Memory B cell (primary cell): ENCODE measurements at regions not wholly inside any gene's neighbourhood (a gene's known extent, or its start where the extent isn't known, plus 50 kb on each side); places are given as distances from the start of the nearest gene placed in this dataset.

Experiments
- ATAC-seq: fragments of 150-1000 bp; cut with Tn5 transposase; 2 replicates; pipeline ENCODE4 v1.10.0; 2021; ENCODE audit warnings: low read depth, mild to moderate bottlenecking, moderate library complexity
- DNase-seq, 2 donors: peaks; one replicate each; pipeline ENCODE4 v3.0.0; 2022; ENCODE audit warnings: low spot score in 2 of 2
- H3K27ac Mint-ChIP-seq: one replicate; pipeline ENCODE4 v1.8.0; 2022; ENCODE audit warnings: mild to moderate bottlenecking, moderate library complexity, mixed read lengths
- H3K27me3 Mint-ChIP-seq: one replicate; pipeline ENCODE4 v1.8.0; 2022; ENCODE audit warnings: mixed read lengths
- H3K36me3 Mint-ChIP-seq: one replicate; pipeline ENCODE4 v1.8.0; 2022; ENCODE audit warnings: mild to moderate bottlenecking, mixed read lengths
- H3K4me1 Mint-ChIP-seq: one replicate; pipeline ENCODE4 v1.8.0; 2022; ENCODE audit warnings: mixed read lengths
- H3K4me3 Mint-ChIP-seq: one replicate; pipeline ENCODE4 v1.8.0; 2022; ENCODE audit warnings: mild to moderate bottlenecking, moderate library complexity, mixed read lengths
- H3K9me3 Mint-ChIP-seq: one replicate; pipeline ENCODE4 v1.8.0; 2022; ENCODE audit warnings: mixed read lengths

DNA sequence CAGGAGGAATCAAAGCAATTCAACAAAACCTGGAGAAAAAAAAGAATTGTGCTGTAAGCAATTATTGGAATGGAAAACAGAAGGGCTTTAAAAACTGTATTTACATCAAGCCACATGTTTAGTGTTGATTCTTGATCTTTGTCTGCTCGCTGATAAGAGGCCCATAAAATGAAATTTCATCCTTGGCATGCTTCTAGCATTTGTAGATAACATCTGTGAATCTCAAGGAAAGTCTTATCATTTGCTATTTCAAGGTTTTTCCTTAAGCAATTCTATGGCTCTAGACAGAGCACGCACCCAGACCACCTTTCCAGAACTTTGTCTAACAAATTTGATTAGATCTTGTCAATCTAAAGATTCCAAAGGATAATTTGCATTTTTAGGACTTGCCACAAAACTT lies 181.0 kb upstream of the FGGY start:
- H3K27me3 Mint-ChIP-seq = no peaks in the 10 kb centered on the region
- DNase-seq = no peak

DNA sequence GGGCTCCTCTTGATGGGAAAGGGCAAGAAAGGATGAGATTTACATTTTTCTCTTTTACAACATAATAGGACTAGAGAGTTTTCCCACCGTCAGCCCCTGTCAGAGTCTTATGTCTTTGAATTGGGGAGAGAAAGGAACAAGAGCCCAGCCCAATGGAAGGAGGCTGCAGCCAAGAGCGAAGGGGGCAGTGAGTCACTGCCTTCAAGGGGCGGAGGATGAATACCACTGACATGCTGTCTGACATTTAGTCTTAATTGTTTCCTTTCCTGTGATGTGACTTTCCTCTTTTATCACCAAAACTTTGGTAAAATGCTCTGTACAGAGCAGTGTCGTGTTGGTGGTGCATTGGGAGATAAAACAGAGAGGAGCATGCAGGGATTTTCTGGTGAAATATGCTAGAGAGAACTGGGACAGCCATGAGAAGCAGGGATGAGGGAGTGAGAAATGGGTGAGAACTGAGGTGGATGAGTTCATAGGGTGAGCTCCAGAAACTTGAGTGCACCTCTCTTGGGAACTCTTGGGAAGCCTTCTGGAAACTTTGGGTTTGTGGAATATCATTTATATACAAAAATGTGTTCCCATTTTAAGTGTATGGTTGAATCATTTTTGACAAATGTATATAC lies 179.9 kb upstream of the FGGY start:
- no peak for ATAC-seq
- Mint-ChIP-seq H3K4me3 (no peak overlapping the region), H3K27me3 (no peaks in the 10 kb centered on the region), H3K4me1 (no peaks in the 10 kb centered on the region), H3K27ac (no peak overlapping the region), H3K9me3 (no peaks in the 10 kb centered on the region), H3K36me3 (no peaks in the 10 kb centered on the region)
- DNase-seq = no peak

More for the DNA sequence above, 181.0 kb upstream of the FGGY start:
- no peak overlapping the region for H3K4me3 Mint-ChIP-seq
- ATAC-seq = no peak
- no peaks in the 10 kb centered on the region for H3K4me1 Mint-ChIP-seq
- H3K9me3 Mint-ChIP-seq = no peaks in the 10 kb centered on the region
- H3K36me3 Mint-ChIP-seq = no peaks in the 10 kb centered on the region
- H3K27ac Mint-ChIP-seq = no peak overlapping the region

DNA sequence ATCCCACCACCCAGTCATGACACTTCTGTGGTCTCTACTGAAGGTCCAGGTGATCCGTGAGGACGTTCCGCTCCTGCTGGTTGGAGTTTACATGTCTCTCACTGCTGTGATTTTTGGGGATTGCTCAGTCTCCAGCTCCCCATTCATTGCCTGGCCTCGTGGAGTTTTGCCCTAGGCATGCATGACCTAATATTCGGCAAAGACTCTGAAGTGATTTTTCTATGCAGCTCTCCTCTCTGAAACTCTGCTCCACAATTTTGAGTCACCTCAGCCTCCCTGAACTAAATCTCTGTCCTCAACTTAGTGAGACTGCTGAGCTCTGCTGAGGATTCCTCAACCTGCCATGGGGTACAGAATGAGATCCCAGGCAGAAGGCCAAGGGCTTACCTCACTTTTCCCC lies 174.4 kb upstream of the FGGY start:
- H3K27ac Mint-ChIP-seq = no peak overlapping the region
- ATAC-seq (no peak), DNase-seq (no peak)
- no peak overlapping the region for H3K4me3 Mint-ChIP-seq
- no peaks in the 10 kb centered on the region for H3K9me3 Mint-ChIP-seq
- peaks cover 2% of the 10 kb centered on the region for H3K36me3 Mint-ChIP-seq
- H3K4me1 Mint-ChIP-seq = no peaks in the 10 kb centered on the region
- peaks cover 5% of the 10 kb centered on the region for H3K27me3 Mint-ChIP-seq

GRCh38 chr1:59123081-59123681 lies 173.7 kb upstream of the FGGY start:
- Mint-ChIP-seq H3K9me3 (no peaks in the 10 kb centered on the region), H3K36me3 (peaks cover 2% of the 10 kb centered on the region), H3K4me1 (no peaks in the 10 kb centered on the region), H3K27me3 (peaks cover 5% of the 10 kb centered on the region), H3K4me3 (no peak overlapping the region), H3K27ac (no peak overlapping the region)
- ATAC-seq (no peak), DNase-seq (no peak)

DNA sequence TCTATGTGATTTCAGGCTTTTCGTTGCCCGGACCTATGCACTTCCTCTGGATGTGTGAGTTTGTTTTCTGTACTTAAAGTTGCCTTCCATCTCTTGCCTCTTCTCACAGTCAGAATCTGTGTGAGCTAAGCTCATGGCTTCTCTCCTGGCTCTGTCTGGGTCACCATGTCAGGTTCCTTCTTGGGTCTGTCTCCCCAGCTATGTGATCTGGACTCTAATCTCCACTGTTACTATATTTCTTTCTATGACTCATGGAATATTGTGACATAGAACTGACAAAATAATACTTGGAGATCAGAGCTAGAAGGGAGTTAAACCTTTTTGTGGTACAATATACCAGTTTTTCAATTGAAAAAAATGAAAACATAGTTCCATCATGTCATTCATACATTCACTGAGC lies 172.7 kb upstream of the FGGY start:
- no peak for ATAC-seq
- H3K9me3 Mint-ChIP-seq = no peaks in the 10 kb centered on the region
- H3K4me3 Mint-ChIP-seq = no peak overlapping the region
- H3K4me1 Mint-ChIP-seq = no peaks in the 10 kb centered on the region
- peaks cover 5% of the 10 kb centered on the region for H3K27me3 Mint-ChIP-seq
- no peak overlapping the region for H3K27ac Mint-ChIP-seq
- no peak for DNase-seq
- H3K36me3 Mint-ChIP-seq = peaks cover 2% of the 10 kb centered on the region

DNA sequence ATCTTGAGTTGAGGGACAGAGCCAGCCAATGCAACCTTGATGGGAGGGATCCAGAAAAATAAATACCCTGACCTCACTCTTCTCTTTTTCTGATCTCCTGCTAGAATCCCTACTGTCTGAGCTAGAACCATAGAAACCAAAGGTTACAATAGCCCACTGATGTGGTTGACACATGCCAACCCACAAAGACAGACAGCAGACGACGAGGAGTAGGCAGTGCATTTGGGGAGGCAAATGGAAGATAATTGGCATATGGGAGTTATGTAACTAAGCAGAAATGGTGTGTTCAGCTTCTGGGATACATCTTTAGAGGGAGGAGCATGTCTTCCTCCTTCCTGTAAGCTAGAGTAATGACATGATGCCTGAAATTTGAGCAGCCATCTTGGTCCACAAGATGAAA lies 171.7 kb upstream of the FGGY start:
- Mint-ChIP-seq H3K9me3 (no peaks in the 10 kb centered on the region), H3K4me3 (no peak overlapping the region), H3K36me3 (peaks cover 2% of the 10 kb centered on the region), H3K27ac (no peak overlapping the region), H3K4me1 (no peaks in the 10 kb centered on the region), H3K27me3 (peaks cover 5% of the 10 kb centered on the region)
- no peak for DNase-seq
- no peak for ATAC-seq

GRCh38 chr1:59125676-59126320 lies 171.1 kb upstream of the FGGY start:
- no peak overlapping the region for H3K27ac Mint-ChIP-seq
- H3K36me3 Mint-ChIP-seq = peaks cover 2% of the 10 kb centered on the region
- DNase-seq (no peak), ATAC-seq (no peak)
- H3K27me3 Mint-ChIP-seq = peaks cover 5% of the 10 kb centered on the region
- no peaks in the 10 kb centered on the region for H3K4me1 Mint-ChIP-seq
- no peaks in the 10 kb centered on the region for H3K9me3 Mint-ChIP-seq
- H3K4me3 Mint-ChIP-seq = no peak overlapping the region

- DNase-seq (no peak), ATAC-seq (no peak)
- H3K4me1 Mint-ChIP-seq = no peaks in the 10 kb centered on the region
- H3K27me3 Mint-ChIP-seq = peaks cover 5% of the 10 kb centered on the region
- H3K27ac Mint-ChIP-seq = no peak overlapping the region
- H3K9me3 Mint-ChIP-seq = no peaks in the 10 kb centered on the region
- H3K36me3 Mint-ChIP-seq = peaks cover 2% of the 10 kb centered on the region
- no peak overlapping the region for H3K4me3 Mint-ChIP-seq
Observed at GRCh38 chr1:59126366-59126765, 170.5 kb upstream of the FGGY start.

- DNase-seq (no peak), ATAC-seq (no peak)
- Mint-ChIP-seq H3K4me1 (no peaks in the 10 kb centered on the region), H3K9me3 (no peaks in the 10 kb centered on the region), H3K4me3 (no peak overlapping the region), H3K27ac (no peak overlapping the region), H3K36me3 (peaks cover 2% of the 10 kb centered on the region), H3K27me3 (peaks cover 5% of the 10 kb centered on the region)
Observed at GRCh38 chr1:59128239-59128736, 168.6 kb upstream of the FGGY start.

GRCh38 chr1:59128784-59129227 lies 168.1 kb upstream of the FGGY start:
- Mint-ChIP-seq H3K9me3 (no peaks in the 10 kb centered on the region), H3K36me3 (peaks cover 2% of the 10 kb centered on the region), H3K4me3 (no peak overlapping the region), H3K27ac (no peak overlapping the region), H3K4me1 (no peaks in the 10 kb centered on the region), H3K27me3 (peaks cover 5% of the 10 kb centered on the region)
- ATAC-seq (no peak), DNase-seq (no peak)

GRCh38 chr1:59132295-59132694 lies 164.6 kb upstream of the FGGY start:
- ATAC-seq (no peak), DNase-seq (no peak)
- no peak overlapping the region for H3K27ac Mint-ChIP-seq
- peaks cover 12% of the 10 kb centered on the region for H3K4me1 Mint-ChIP-seq
- H3K36me3 Mint-ChIP-seq = no peaks in the 10 kb centered on the region
- H3K27me3 Mint-ChIP-seq = peaks cover 2% of the 10 kb centered on the region
- no peaks in the 10 kb centered on the region for H3K9me3 Mint-ChIP-seq
- no peak overlapping the region for H3K4me3 Mint-ChIP-seq

DNA sequence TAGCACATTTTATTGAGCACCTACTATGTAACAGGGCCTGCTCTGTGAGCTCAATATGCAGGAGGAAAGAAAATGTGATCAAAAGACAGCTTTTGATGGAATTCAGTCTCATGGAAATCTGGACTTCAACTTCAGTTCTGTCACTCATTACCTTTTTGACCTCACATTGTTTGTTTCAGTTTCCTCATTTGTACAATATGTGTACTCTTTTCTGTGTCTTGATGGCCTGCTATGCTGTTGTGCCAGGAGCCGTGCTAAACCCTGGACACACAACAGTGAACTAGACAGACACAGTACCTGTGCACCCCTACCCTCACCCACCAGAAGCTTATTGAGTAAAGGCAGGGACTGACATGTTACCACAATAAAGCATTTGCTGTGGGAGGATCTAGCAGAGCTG lies 162.9 kb upstream of the FGGY start:
- Mint-ChIP-seq H3K4me1 (peaks cover 21% of the 10 kb centered on the region), H3K4me3 (no peak overlapping the region), H3K27me3 (peaks cover 2% of the 10 kb centered on the region), H3K9me3 (no peaks in the 10 kb centered on the region), H3K36me3 (no peaks in the 10 kb centered on the region), H3K27ac (no peak overlapping the region)
- ATAC-seq (no peak), DNase-seq (no peak)

DNA sequence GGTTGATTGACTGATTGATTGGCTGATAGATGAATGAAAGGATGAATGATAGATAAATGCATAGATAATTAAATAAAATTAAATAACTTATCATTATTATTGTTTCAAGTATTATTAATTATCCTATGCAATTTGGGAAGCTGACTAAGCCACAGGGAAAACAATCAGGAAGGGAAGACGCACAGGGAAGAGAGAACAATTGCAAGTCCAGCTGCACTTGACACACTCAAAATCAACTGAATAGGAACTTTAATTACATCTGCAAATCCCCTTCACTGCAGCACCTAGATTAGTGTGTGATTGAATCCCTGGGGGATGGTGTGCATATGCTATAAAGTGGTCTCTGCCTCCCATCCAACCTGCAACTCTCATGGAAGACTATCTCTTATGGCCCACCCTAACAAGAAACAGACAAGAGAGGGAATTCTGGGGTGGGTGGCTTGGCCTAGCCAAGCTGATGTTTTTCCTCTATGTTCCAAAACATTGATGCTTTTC lies 161.1 kb upstream of the FGGY start:
- Mint-ChIP-seq H3K9me3 (no peaks in the 10 kb centered on the region), H3K27me3 (peaks cover 2% of the 10 kb centered on the region)

DNA sequence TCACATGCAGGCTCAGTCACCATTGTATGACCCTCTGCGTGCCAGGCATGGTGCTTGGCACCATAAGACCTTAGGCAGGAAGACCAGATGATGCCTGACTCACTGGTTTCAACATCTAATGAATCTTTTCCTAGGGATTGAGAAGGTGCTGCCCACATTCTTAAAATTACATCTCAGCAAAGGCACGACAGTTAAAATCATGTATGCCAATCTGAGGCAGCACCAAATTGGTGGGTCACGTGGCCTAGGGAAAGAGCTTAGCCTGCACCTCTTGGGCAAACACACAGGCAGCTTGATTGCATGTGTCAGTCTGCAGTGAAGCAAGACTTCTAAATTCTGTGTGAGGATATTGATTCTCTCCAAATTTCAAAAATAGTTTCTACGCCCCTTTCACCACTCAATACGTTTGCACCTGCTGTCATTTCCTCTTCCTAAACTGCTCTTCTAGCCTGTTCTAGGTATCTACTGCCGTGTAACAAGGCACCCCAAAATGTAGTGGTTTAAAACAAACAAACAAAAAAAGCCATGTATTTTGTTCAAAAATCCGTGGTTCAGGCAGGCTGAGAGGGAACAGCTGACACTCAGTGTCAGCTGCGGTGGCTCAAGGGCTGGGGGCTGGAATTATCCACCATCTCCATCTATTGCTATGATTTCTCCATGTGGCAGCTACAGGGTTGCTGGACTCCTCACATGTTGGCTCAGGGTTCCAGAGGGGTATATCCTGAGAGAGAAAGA lies 160.2 kb upstream of the FGGY start:
- ATAC-seq (peak; percentile 41), DNase-seq (no peak)
- Mint-ChIP-seq H3K27ac (no peak overlapping the region), H3K27me3 (peaks cover 2% of the 10 kb centered on the region), H3K4me3 (peak overlapping the region; percentile 11), H3K4me1 (peaks cover 21% of the 10 kb centered on the region), H3K9me3 (no peaks in the 10 kb centered on the region), H3K36me3 (no peaks in the 10 kb centered on the region)

More for the DNA sequence above, 161.1 kb upstream of the FGGY start:
- Mint-ChIP-seq H3K27ac (no peak overlapping the region), H3K4me1 (peaks cover 21% of the 10 kb centered on the region), H3K4me3 (no peak overlapping the region), H3K36me3 (no peaks in the 10 kb centered on the region)
- DNase-seq (no peak), ATAC-seq (no peak)
